Panc1 (cell line): ENCODE measurements at regions not wholly inside any gene's neighbourhood (a gene's known extent, or its start where the extent isn't known, plus 50 kb on each side); places are given as distances from the start of the nearest gene placed in this dataset.

Source experiments
- ATAC-seq: fragments of 200-7000 bp; cut with Tn5 transposase; 2 replicates; pipeline ENCODE4 v1.9.1; 2020; ENCODE audit warnings: mild to moderate bottlenecking, moderate library complexity
- BruUV-seq: library from RNA; stranded (reverse); fragments of 400-500 nt; replicated peaks from 2 replicates; lab custom pipeline; 2021; lab: Mats Ljungman, UMichigan
- CTCF ChIA-PET: fragments of 300-600 bp; sonication (Branson Sonifier 250); formaldehyde crosslinking; loops from one replicate; lab custom pipeline; 2022; ENCODE audit warnings: antibody characterized with exemption; lab: Charles Lee
- POLR2A ChIA-PET: fragments of 300-600 bp; sonication (Branson Sonifier 250); formaldehyde crosslinking; loops from one replicate; lab custom pipeline; 2022; ENCODE audit warnings: antibody characterized with exemption; lab: Charles Lee
- DNase-seq: peaks from one replicate; pipeline ENCODE4 v3.0.0-alpha.2; 2010; ENCODE audit warnings: low read depth, low spot score
- H3K27ac ChIP-seq: 2 replicates; pipeline ENCODE4 v1.5.1; 2011; ENCODE audit warnings: mild to moderate bottlenecking, low read length, inconsistent platforms
- H3K27me3 ChIP-seq: fragments of 200-500 bp; sonication (Bioruptor generic); 2 replicates; pipeline ENCODE4 v1.6.0; 2014; ENCODE audit warnings: low read length, inconsistent platforms; ENCODE audit not compliant: control insufficient read depth, insufficient read depth
- H3K36me3 ChIP-seq: fragments of 200-500 bp; sonication (Bioruptor generic); 2 replicates; pipeline ENCODE4 v1.5.1; 2014; ENCODE audit warnings: inconsistent platforms, mild to moderate bottlenecking, low read length, moderate library complexity; ENCODE audit not compliant: control insufficient read depth, insufficient read depth
- H3K4me1 ChIP-seq: 2 replicates; pipeline ENCODE4 v1.5.1; 2011; ENCODE audit warnings: inconsistent platforms, mild to moderate bottlenecking, low read length, moderate library complexity; ENCODE audit not compliant: control insufficient read depth, insufficient read depth
- H3K4me3 ChIP-seq, 2 experiments: 2 replicates each; pipeline ENCODE4 v1.5.1; 2011 to 2012; ENCODE audit warnings: low read depth in 2 of 2, low read length in 2 of 2, mild to moderate bottlenecking in 2 of 2, inconsistent platforms in 1 of 2, moderate library complexity in 1 of 2
- H3K9me3 ChIP-seq: fragments of 200-500 bp; sonication (Bioruptor generic); 2 replicates; pipeline ENCODE4 v1.5.1; 2014; ENCODE audit warnings: low read depth, mild to moderate bottlenecking, inconsistent platforms, low read length, moderate library complexity; ENCODE audit not compliant: control insufficient read depth, insufficient read depth
- POLR2AphosphoS5 ChIP-seq: IDR thresholded peaks from 2 replicates; pipeline ENCODE4 v1.6.1; 2012; ENCODE audit warnings: mild to moderate bottlenecking, low read depth, low read length, moderate library complexity
- SIN3A ChIP-seq: IDR thresholded peaks from 2 replicates; pipeline ENCODE4 v1.6.1; 2012; ENCODE audit warnings: low read depth, mild to moderate bottlenecking, low read length, moderate library complexity, borderline replicate concordance; ENCODE audit not compliant: insufficient read depth
- TCF7L2 ChIP-seq: IDR thresholded peaks from 2 replicates; pipeline ENCODE4 v1.6.1; 2011; ENCODE audit warnings: mild to moderate bottlenecking, low read depth, low read length, inconsistent platforms
- in situ Hi-C: cut with HindIII; loops from 2 replicates; pipeline ENCODE4 v1.10.0; 2016; ENCODE audit warnings: low sequenced_read_pairs, low pct_unique_long_range_greater_than_20kb
- intact Hi-C: fragments of 100-400 bp; cut with micrococcal nuclease; formaldehyde crosslinking; loops from one replicate; pipeline ENCODE4 v1.10.0; 2022; ENCODE audit not compliant: unreplicated experiment
- TF ChIP-seq, protein P1 (sequence below): fragments of 450-650 bp; IDR thresholded peaks from 2 replicates; pipeline ENCODE4 v1.5.1; 2017; ENCODE audit warnings: mild to moderate bottlenecking
- TF ChIP-seq, protein P2 (sequence below), 2 experiments: IDR thresholded peaks; 2 replicates each; pipeline ENCODE4 v1.6.1; 2011 to 2012; ENCODE audit warnings: low read depth in 2 of 2, control low read depth in 1 of 2, low read length in 1 of 2, mild to moderate bottlenecking in 1 of 2, moderate library complexity in 1 of 2; ENCODE audit not compliant: insufficient read depth in 1 of 2

DNA sequence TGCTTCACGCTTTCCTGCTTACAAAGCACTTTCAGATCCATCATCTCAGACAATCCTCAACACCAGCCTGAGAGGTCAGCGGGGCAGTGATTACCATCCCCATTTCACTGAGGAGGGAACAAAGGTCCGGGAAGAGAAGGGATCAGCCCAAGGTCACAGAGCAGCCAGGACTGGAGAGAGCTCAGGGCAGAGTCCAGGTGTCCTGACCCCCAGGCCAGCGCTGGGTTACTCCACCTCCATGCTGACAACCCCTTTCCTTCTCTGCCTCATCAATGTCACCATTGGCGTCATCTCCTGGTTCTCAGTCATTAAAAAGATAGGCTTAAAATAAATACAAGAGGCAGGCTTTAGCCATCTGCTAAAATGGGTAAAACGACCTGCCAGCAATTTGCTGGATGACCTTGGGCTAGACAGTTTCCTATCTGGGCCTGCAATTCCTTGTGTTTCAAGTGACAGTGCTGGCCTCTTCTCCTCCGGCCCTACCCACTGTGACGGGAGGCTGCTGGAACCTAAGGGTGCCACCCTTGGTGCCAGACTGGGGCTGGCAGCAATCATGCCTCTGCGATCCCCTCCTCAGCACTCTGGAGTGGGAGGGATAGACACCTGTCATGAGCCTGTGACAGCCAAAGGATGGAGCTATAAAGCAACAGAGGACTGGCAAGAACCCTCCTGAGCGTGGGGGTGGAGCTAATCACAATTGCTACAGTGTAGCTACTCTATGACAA lies 79.5 kb upstream of the CCL1 start:
- H3K27ac ChIP-seq = no peak overlapping the region
- BruUV-seq = no TSS peak
- H3K4me3 ChIP-seq = no peak overlapping the region
- H3K9me3 ChIP-seq = no peaks in the 10 kb centered on the region
- POLR2A ChIA-PET = no interaction called here
- intact Hi-C loops = loop anchor here (10.0 kb wide), 2 partner anchors 192 to 452 kb away; no protein-coding TSS in a partner anchor
- H3K36me3 ChIP-seq = no peaks in the 10 kb centered on the region
- H3K27me3 ChIP-seq = peaks cover 9% of the 10 kb centered on the region
- in situ Hi-C loops = no loop called here
- ATAC-seq (no peak), DNase-seq (no peak)
- H3K4me1 ChIP-seq = no peaks in the 10 kb centered on the region
- CTCF ChIA-PET = no interaction called here
- TF ChIP-seq SIN3A (no peak), POLR2AphosphoS5 (no peak), TCF7L2 (no peak)
- TF ChIP-seq, protein P1, sequence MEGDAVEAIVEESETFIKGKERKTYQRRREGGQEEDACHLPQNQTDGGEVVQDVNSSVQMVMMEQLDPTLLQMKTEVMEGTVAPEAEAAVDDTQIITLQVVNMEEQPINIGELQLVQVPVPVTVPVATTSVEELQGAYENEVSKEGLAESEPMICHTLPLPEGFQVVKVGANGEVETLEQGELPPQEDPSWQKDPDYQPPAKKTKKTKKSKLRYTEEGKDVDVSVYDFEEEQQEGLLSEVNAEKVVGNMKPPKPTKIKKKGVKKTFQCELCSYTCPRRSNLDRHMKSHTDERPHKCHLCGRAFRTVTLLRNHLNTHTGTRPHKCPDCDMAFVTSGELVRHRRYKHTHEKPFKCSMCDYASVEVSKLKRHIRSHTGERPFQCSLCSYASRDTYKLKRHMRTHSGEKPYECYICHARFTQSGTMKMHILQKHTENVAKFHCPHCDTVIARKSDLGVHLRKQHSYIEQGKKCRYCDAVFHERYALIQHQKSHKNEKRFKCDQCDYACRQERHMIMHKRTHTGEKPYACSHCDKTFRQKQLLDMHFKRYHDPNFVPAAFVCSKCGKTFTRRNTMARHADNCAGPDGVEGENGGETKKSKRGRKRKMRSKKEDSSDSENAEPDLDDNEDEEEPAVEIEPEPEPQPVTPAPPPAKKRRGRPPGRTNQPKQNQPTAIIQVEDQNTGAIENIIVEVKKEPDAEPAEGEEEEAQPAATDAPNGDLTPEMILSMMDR = no peak
- TF ChIP-seq, protein P2, sequence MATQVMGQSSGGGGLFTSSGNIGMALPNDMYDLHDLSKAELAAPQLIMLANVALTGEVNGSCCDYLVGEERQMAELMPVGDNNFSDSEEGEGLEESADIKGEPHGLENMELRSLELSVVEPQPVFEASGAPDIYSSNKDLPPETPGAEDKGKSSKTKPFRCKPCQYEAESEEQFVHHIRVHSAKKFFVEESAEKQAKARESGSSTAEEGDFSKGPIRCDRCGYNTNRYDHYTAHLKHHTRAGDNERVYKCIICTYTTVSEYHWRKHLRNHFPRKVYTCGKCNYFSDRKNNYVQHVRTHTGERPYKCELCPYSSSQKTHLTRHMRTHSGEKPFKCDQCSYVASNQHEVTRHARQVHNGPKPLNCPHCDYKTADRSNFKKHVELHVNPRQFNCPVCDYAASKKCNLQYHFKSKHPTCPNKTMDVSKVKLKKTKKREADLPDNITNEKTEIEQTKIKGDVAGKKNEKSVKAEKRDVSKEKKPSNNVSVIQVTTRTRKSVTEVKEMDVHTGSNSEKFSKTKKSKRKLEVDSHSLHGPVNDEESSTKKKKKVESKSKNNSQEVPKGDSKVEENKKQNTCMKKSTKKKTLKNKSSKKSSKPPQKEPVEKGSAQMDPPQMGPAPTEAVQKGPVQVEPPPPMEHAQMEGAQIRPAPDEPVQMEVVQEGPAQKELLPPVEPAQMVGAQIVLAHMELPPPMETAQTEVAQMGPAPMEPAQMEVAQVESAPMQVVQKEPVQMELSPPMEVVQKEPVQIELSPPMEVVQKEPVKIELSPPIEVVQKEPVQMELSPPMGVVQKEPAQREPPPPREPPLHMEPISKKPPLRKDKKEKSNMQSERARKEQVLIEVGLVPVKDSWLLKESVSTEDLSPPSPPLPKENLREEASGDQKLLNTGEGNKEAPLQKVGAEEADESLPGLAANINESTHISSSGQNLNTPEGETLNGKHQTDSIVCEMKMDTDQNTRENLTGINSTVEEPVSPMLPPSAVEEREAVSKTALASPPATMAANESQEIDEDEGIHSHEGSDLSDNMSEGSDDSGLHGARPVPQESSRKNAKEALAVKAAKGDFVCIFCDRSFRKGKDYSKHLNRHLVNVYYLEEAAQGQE (IDR thresholded peaks at IDR 0.05; ENCODE audit: insufficient read depth in 1 of 2, low read depth in 2 of 2, low read length in 1 of 2) = no peak

DNA sequence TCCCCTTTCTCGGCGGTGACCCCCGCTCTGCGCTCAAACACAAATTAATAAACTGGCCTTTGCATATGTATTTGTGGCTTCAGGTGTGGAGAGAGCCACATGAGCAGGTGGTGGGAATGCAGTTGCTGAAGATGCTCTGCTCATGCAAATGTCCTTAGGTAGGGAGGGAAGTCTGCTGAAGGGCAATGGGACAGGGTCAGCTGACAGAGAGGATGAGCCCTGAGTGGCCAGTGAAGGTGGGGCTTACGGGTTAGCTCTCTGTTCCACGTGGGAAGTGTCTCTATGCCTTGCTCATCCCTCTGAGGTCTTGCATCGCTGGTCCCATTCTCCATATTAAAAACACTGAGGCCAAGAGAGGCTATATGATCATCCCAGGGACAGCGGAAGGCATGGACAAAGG lies 74.2 kb upstream of the CCL1 start:
- Histone ChIP-seq H3K36me3 (no peaks in the 10 kb centered on the region), H3K9me3 (no peaks in the 10 kb centered on the region), H3K27ac (no peak overlapping the region), H3K4me3 (no peak overlapping the region), H3K4me1 (no peaks in the 10 kb centered on the region), H3K27me3 (peaks cover 27% of the 10 kb centered on the region)
- intact Hi-C loops = no loop called here
- TF ChIP-seq SIN3A = no peak
- no peak for TF ChIP-seq TCF7L2
- TF ChIP-seq, protein P2 (IDR thresholded peaks at IDR 0.05; ENCODE audit: insufficient read depth in 1 of 2, low read depth in 2 of 2, low read length in 1 of 2) = no peak
- TF ChIP-seq, protein P1 = no peak
- TF ChIP-seq POLR2AphosphoS5 = no peak
- in situ Hi-C loops = no loop called here
- DNase-seq = no peak
- ATAC-seq = no peak
- no TSS peak for BruUV-seq
- ChIA-PET CTCF (no interaction called here), POLR2A (no interaction called here)
